ENCODE measurements at regions not wholly inside any gene's neighbourhood (a gene's known extent, or its start where the extent isn't known, plus 50 kb on each side); places are given as distances from the start of the nearest gene placed in this dataset.

DNA sequence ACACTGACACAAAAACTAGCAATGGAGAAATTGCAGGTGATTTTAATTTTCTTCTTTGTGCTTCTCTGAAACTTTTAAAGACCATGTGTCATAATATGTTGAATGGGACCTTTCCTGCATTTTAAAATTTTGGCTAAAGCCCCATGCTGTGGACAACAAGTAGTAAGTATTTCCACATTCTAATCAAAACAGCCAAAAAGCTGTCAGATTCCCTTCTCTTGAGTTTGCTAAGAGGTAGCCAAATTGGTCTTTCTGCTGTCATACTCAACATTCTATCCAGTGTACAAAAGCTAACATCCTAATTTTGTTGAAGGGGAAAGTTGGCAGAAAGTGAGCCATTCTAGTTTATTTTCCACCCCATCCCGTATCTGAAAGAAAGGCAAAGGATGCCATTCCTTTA is 447.6 kb downstream of the TFEC start:
- Histone ChIP-seq H3K9me3 (no peaks in the 10 kb centered on the region), H3K4me1 (ENCODE audit: control insufficient read depth in 1 of 2, insufficient read depth in 1 of 2, low read depth in 1 of 2, low read length in 1 of 2) (no peaks in the 10 kb centered on the region), H3K27ac (no peak overlapping the region), H3K36me3 (no peaks in the 10 kb centered on the region), H3K4me3 (ENCODE audit: low read depth in 1 of 2, low read length in 1 of 2) (no peak overlapping the region), H3K27me3 (no peaks in the 10 kb centered on the region)
- TF ChIP-seq, protein P1, sequence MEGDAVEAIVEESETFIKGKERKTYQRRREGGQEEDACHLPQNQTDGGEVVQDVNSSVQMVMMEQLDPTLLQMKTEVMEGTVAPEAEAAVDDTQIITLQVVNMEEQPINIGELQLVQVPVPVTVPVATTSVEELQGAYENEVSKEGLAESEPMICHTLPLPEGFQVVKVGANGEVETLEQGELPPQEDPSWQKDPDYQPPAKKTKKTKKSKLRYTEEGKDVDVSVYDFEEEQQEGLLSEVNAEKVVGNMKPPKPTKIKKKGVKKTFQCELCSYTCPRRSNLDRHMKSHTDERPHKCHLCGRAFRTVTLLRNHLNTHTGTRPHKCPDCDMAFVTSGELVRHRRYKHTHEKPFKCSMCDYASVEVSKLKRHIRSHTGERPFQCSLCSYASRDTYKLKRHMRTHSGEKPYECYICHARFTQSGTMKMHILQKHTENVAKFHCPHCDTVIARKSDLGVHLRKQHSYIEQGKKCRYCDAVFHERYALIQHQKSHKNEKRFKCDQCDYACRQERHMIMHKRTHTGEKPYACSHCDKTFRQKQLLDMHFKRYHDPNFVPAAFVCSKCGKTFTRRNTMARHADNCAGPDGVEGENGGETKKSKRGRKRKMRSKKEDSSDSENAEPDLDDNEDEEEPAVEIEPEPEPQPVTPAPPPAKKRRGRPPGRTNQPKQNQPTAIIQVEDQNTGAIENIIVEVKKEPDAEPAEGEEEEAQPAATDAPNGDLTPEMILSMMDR (IDR thresholded peaks at IDR 0.05): no peak

DNA sequence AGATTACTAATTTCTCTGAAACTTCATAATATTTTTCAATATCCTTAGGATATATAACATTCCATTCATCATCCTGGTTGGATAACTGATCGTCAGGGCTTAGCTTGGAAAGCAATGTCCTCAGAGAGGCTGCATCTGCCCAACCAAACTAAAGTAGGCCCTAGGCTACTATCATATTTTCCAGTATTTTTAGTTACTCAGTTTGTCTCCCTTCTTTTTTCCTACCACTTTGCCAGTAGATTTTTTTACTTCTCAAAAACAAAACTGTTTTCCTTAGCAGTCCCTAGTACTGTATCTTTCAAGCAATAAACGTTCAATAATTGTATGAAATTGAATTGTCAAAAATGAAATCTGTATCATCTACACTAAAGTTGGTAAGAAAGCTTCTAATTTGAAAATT is 452.0 kb downstream of the TFEC start:
- H3K4me3 ChIP-seq (ENCODE audit: low read depth in 1 of 2, low read length in 1 of 2): no peak overlapping the region
- TF ChIP-seq, protein P1 (IDR thresholded peaks at IDR 0.05): no peak
- no peaks in the 10 kb centered on the region for H3K4me1 ChIP-seq (ENCODE audit: control insufficient read depth in 1 of 2, insufficient read depth in 1 of 2, low read depth in 1 of 2, low read length in 1 of 2)
- no peak overlapping the region for H3K27ac ChIP-seq
- H3K9me3 ChIP-seq: no peaks in the 10 kb centered on the region
- H3K36me3 ChIP-seq: no peaks in the 10 kb centered on the region
- no peaks in the 10 kb centered on the region for H3K27me3 ChIP-seq

DNA sequence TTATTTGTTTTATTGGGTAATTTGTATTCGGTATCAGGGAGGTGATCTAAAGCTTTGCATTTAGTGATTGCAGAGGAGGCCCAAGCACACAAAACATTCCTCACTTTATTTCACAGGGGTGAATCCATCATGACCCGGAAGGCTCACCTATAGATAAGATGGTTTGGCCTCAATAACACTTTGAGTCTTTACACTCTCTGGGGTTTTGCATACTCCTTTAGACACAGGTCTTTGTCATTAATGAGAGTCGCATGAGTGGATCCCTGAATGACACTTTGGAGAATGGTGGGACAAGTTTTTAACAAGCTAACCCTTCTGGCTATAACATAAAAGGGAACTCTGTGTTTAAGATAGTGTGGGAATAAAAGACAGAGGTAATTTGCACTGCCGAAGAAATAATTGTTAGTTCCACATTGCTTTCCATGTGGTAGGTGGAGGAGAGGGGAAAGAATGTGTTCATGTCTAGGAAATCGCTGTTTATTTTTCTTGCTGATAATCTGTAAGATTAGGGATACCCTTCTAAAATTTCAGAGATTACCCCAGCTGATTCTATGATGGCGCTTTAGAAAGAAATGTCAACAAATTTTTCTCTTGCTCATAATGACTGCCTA is 455.8 kb downstream of the TFEC start:
- Histone ChIP-seq H3K27me3 (no peaks in the 10 kb centered on the region), H3K27ac (no peak overlapping the region), H3K4me3 (ENCODE audit: low read depth in 1 of 2, low read length in 1 of 2) (no peak overlapping the region), H3K36me3 (no peaks in the 10 kb centered on the region), H3K9me3 (no peaks in the 10 kb centered on the region), H3K4me1 (ENCODE audit: control insufficient read depth in 1 of 2, insufficient read depth in 1 of 2, low read depth in 1 of 2, low read length in 1 of 2) (no peaks in the 10 kb centered on the region)
- TF ChIP-seq, protein P1 (IDR thresholded peaks at IDR 0.05): no peak

DNA sequence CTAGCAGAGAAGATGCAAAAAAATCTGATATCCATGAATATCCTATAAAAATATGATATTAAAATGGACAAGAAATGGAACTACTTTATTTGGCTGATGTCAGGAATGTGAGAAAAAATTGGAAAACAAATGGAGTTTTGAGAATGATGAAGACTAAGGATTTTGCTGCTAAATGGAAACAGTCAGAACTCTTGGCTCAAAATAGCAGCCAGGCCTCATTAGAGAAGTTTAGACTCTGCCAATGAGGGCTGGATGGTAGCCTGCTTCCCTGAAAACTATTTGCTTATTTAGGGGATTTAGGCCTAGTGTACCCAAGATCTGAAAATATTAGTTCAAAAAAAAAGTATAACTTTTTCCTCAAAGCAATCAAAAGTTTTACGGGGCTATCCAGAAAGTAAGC is 458.5 kb downstream of the TFEC start:
- Histone ChIP-seq H3K9me3 (no peaks in the 10 kb centered on the region), H3K27ac (no peak overlapping the region), H3K4me1 (ENCODE audit: control insufficient read depth in 1 of 2, insufficient read depth in 1 of 2, low read depth in 1 of 2, low read length in 1 of 2) (no peaks in the 10 kb centered on the region), H3K4me3 (ENCODE audit: low read depth in 1 of 2, low read length in 1 of 2) (no peak overlapping the region), H3K36me3 (no peaks in the 10 kb centered on the region), H3K27me3 (no peaks in the 10 kb centered on the region)
- TF ChIP-seq, protein P1 (IDR thresholded peaks at IDR 0.05): no peak

DNA sequence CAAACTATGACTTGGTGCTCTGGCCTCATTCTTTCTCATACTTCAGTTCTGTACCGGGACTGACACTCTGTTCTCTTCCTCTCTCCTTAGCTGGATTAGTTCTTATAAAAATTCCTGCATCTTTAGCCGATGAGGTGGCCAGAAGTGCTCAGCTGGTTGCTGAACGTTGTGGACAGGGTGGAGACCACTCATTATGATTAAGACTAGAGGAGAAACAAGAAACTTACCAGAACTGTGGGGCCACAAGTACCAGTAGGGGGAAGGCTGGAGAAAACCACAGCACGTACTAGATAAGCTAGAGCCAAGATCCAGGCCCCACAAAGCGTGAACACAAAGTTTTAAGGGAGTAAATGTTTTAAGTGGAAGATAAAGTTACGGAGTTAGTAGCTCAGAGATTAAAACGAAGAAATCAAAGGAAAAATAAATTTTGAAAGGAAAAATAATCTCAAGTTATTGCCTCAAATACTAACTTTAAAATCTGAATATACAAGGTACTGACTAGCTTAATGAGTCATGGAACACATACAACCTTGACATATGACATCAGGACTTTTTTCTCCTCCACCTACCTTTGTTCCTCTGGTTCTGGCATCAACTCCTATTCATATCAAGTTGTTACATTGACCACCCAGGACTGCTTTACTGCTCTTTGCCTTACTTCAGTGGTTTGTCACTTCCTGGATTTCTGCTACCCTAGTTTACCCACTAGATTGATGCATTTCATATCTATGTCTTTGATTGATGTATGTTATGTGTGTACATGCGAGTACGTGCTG is 469.0 kb downstream of the TFEC start:
- no peak overlapping the region for H3K27ac ChIP-seq
- TF ChIP-seq, protein P1 (IDR thresholded peaks at IDR 0.05): no peak
- H3K36me3 ChIP-seq: no peaks in the 10 kb centered on the region
- no peak overlapping the region for H3K4me3 ChIP-seq (ENCODE audit: low read depth in 1 of 2, low read length in 1 of 2)
- H3K9me3 ChIP-seq: no peaks in the 10 kb centered on the region
- H3K4me1 ChIP-seq (ENCODE audit: control insufficient read depth in 1 of 2, insufficient read depth in 1 of 2, low read depth in 1 of 2, low read length in 1 of 2): no peaks in the 10 kb centered on the region
- no peaks in the 10 kb centered on the region for H3K27me3 ChIP-seq
